K562 (cell line): ENCODE measurements at regions not wholly inside any gene's neighbourhood (a gene's known extent, or its start where the extent isn't known, plus 50 kb on each side); places are given as distances from the start of the nearest gene placed in this dataset.
A peak's percentile ranks its signal among the peaks of the same experiment; 100 is the strongest.

Experiments
- DIDO1 ChIP-seq: fragments of 450-650 bp; IDR thresholded peaks from 2 replicates; pipeline ENCODE4 v1.6.1; 2016; ENCODE audit warnings: low read depth, missing biosample characterization, missing genetic modification characterization
- DLX4 ChIP-seq: fragments of 250-450 bp; sonication (Bioruptor Pico); IDR thresholded peaks from 2 replicates; pipeline ENCODE4 v1.6.1; 2021; ENCODE audit warnings: mild to moderate bottlenecking
- ELF2 ChIP-seq: fragments of 250-450 bp; sonication (Bioruptor Pico); IDR thresholded peaks from 2 replicates; pipeline ENCODE4 v1.5.0; 2021; ENCODE audit warnings: mild to moderate bottlenecking
- HMBOX1 ChIP-seq: sonication (generic); IDR thresholded peaks from 2 replicates; pipeline ENCODE4 v1.6.1; 2016
- HNRNPLL ChIP-seq: fragments of 200-400 bp; formaldehyde crosslinking; IDR thresholded peaks from 2 replicates; pipeline ENCODE4 v1.6.1; 2017; ENCODE audit warnings: low read length, low read depth, mild to moderate bottlenecking; ENCODE audit not compliant: poor library complexity, severe bottlenecking
- MEF2A ChIP-seq: IDR thresholded peaks from 2 replicates; pipeline ENCODE4 v1.6.1; 2011; ENCODE audit warnings: low read depth, mild to moderate bottlenecking, low read length, moderate library complexity; ENCODE audit not compliant: control insufficient read depth
- MYBL2 ChIP-seq, 2 experiments: fragments of 450-650 bp in 1 of 2; sonication (generic) in 1 of 2; formaldehyde crosslinking in 1 of 2; IDR thresholded peaks; 2 replicates each; pipeline versions ENCODE4 v1.6.1 to v1.8.1; 2017 to 2022; ENCODE audit warnings: borderline replicate concordance in 1 of 2, inconsistent platforms in 1 of 2, low read depth in 1 of 2, mild to moderate bottlenecking in 1 of 2, missing genetic modification reagents in 1 of 2, moderate library complexity in 1 of 2
- NCOA6 ChIP-seq: fragments of 450-650 bp; IDR thresholded peaks from 2 replicates; pipeline ENCODE4 v1.6.1; 2017; ENCODE audit warnings: mild to moderate bottlenecking
- PRPF4 ChIP-seq: fragments of 200-400 bp; formaldehyde crosslinking; IDR thresholded peaks from one replicate; pipeline ENCODE4 v1.6.1; 2017; ENCODE audit warnings: low read length, low read depth, mild to moderate bottlenecking; ENCODE audit not compliant: insufficient read depth, poor library complexity, severe bottlenecking
- RNF2 ChIP-seq: sonication (generic); IDR thresholded peaks from 2 replicates; pipeline ENCODE4 v1.6.1; 2016
- SMARCC2 ChIP-seq: fragments of 450-650 bp; IDR thresholded peaks from 2 replicates; pipeline ENCODE4 v1.6.1; 2017; ENCODE audit warnings: antibody characterized with exemption, moderate library complexity, mild to moderate bottlenecking, low read depth
- TAF15 ChIP-seq: fragments of 200-400 bp; formaldehyde crosslinking; IDR thresholded peaks from 2 replicates; pipeline ENCODE4 v1.6.1; 2017; ENCODE audit warnings: mild to moderate bottlenecking, low read depth, low read length, moderate library complexity
- ZNF277 ChIP-seq: fragments of 250-450 bp; sonication (Bioruptor Pico); IDR thresholded peaks from 2 replicates; pipeline ENCODE4 v1.8.0; 2022; ENCODE audit warnings: inconsistent platforms, mild to moderate bottlenecking, moderate library complexity, borderline replicate concordance
- ZNF592 ChIP-seq: fragments of 450-650 bp; IDR thresholded peaks from 2 replicates; pipeline ENCODE4 v1.6.1; 2017; ENCODE audit warnings: antibody characterized with exemption, mild to moderate bottlenecking

- no peak for TF ChIP-seq ELF2 (CRISPR knock-in tag)
- peak; percentile 27; the same call in 1 of the 2 replicates for TF ChIP-seq HMBOX1
- TF ChIP-seq HNRNPLL: no peak
- peak; percentile 63 for TF ChIP-seq MYBL2 (IDR thresholded peaks at IDR 0.05; ENCODE audit: low read depth)
- no peak for TF ChIP-seq MYBL2 (CRISPR knock-in tag; IDR thresholded peaks at IDR 0.05; ENCODE audit: borderline replicate concordance)
- no peak for TF ChIP-seq DLX4 (CRISPR knock-in tag)
- TF ChIP-seq NCOA6: no peak; the same call in 1 of the 2 replicates
- TF ChIP-seq DIDO1 (tag): no peak
- no peak for TF ChIP-seq ZNF277 (CRISPR knock-in tag)
- TF ChIP-seq PRPF4: no peak
- TF ChIP-seq ZNF592: peak; percentile 98
- TF ChIP-seq RNF2: peak; percentile 99
- TF ChIP-seq TAF15: no peak
- no peak for TF ChIP-seq MEF2A
- TF ChIP-seq SMARCC2: no peak
Measured at GRCh38 chr2:42927334-42928160, 135.2 kb upstream of the HAAO start (continued).
